OCI-LY1 (cell line): ENCODE measurements at regions not wholly inside any gene's neighbourhood (a gene's known extent, or its start where the extent isn't known, plus 50 kb on each side); places are given as distances from the start of the nearest gene placed in this dataset.

Experiments
- CTCF ChIP-seq: fragments of 200-600 bp; sonication (generic), shearing (Covaris generic); IDR thresholded peaks from 2 replicates; pipeline ENCODE4 v1.5.1; 2017; ENCODE audit warnings: mild to moderate bottlenecking, antibody characterized with exemption, low read length, moderate library complexity, mixed read lengths
- EZH2 ChIP-seq: fragments of 200-600 bp; sonication (generic), shearing (Covaris generic); IDR thresholded peaks from 2 replicates; pipeline ENCODE4 v1.8.0; 2017; ENCODE audit warnings: borderline replicate concordance, mixed run types, mild to moderate bottlenecking, antibody characterized with exemption, low read length, moderate library complexity, mixed read lengths

GRCh38 chr2:39947294-39948015 is 168.4 kb upstream of the THUMPD2 start:
- TF ChIP-seq CTCF (no peak), EZH2 (no peak)
